Mesendoderm (in vitro differentiated cells): ENCODE measurements at regions not wholly inside any gene's neighbourhood (a gene's known extent, or its start where the extent isn't known, plus 50 kb on each side); places are given as distances from the start of the nearest gene placed in this dataset.

Source experiments
- DNase-seq: peaks from one replicate; pipeline ENCODE4 v3.0.0; 2013
- H2AK5ac ChIP-seq: 2 replicates; pipeline ENCODE4 v1.6.1; 2013; ENCODE audit warnings: low read length, inconsistent platforms
- H2BK120ac ChIP-seq: 2 replicates; pipeline ENCODE4 v1.6.1; 2013; ENCODE audit warnings: low read depth, mild to moderate bottlenecking, low read length, moderate library complexity, mixed read lengths
- H2BK15ac ChIP-seq: replicated peaks from 2 replicates; pipeline ENCODE4 v1.6.1; 2013; ENCODE audit warnings: low read depth, mild to moderate bottlenecking, moderate library complexity
- H2BK5ac ChIP-seq: 2 replicates; pipeline ENCODE4 v1.6.1; 2013; ENCODE audit warnings: low read length, inconsistent platforms
- H3K18ac ChIP-seq: 2 replicates; pipeline ENCODE4 v1.6.1; 2013; ENCODE audit warnings: mild to moderate bottlenecking, low read length, mixed read lengths
- H3K23ac ChIP-seq: one replicate; pipeline ENCODE4 v1.6.1; 2013; ENCODE audit warnings: low read length
- H3K27ac ChIP-seq: 2 replicates; pipeline ENCODE4 v1.5.1; 2013; ENCODE audit warnings: low read depth, mild to moderate bottlenecking, inconsistent platforms, low read length, moderate library complexity
- H3K27me3 ChIP-seq: 2 replicates; pipeline ENCODE4 v1.6.1; 2013; ENCODE audit warnings: low read length, control low read depth, mild to moderate bottlenecking, inconsistent platforms; ENCODE audit not compliant: insufficient read depth, poor library complexity
- H3K36me3 ChIP-seq: 2 replicates; pipeline ENCODE4 v1.6.1; 2013; ENCODE audit warnings: low read length, inconsistent platforms; ENCODE audit not compliant: control insufficient read depth, insufficient read depth
- H3K4ac ChIP-seq: one replicate; pipeline ENCODE4 v1.6.1; 2013; ENCODE audit warnings: low read depth, mild to moderate bottlenecking, low read length, moderate library complexity
- H3K4me1 ChIP-seq: 2 replicates; pipeline ENCODE4 v1.6.1; 2013; ENCODE audit warnings: low read depth, low read length, inconsistent platforms; ENCODE audit not compliant: control insufficient read depth
- H3K4me2 ChIP-seq: 2 replicates; pipeline ENCODE4 v1.6.1; 2013; ENCODE audit warnings: low read length
- H3K4me3 ChIP-seq: 2 replicates; pipeline ENCODE4 v1.5.1; 2013; ENCODE audit warnings: mild to moderate bottlenecking, low read length
- H3K56ac ChIP-seq: one replicate; pipeline ENCODE4 v1.6.1; 2013; ENCODE audit warnings: low read length
- H3K79me1 ChIP-seq: 2 replicates; pipeline ENCODE4 v1.6.1; 2013; ENCODE audit warnings: low read length, inconsistent platforms
- H3K79me2 ChIP-seq: 2 replicates; pipeline ENCODE4 v1.6.1; 2013; ENCODE audit warnings: mild to moderate bottlenecking, low read length; ENCODE audit not compliant: control insufficient read depth, insufficient read depth
- H3K9ac ChIP-seq: 2 replicates; pipeline ENCODE4 v1.6.1; 2013; ENCODE audit warnings: low read length, inconsistent platforms
- H4K5ac ChIP-seq: one replicate; pipeline ENCODE4 v1.6.1; 2013; ENCODE audit warnings: low read length
- H4K8ac ChIP-seq: one replicate; pipeline ENCODE4 v1.6.1; 2013; ENCODE audit warnings: low read depth, mild to moderate bottlenecking, control low read depth, low read length, moderate library complexity
- WGBS: extraction: QIAGEN DNeasy Blood & Tissue Kit; methylation state at CpG from one replicate; pipeline ENCODE4 v1.1.7; 2013; ENCODE audit warnings: low lambda C conversion rate, missing lambda C conversion rate; ENCODE audit not compliant: insufficient coverage; ENCODE audit errors: extremely low coverage; 5-methylcytosine and 5-hydroxymethylcytosine counted together

DNA sequence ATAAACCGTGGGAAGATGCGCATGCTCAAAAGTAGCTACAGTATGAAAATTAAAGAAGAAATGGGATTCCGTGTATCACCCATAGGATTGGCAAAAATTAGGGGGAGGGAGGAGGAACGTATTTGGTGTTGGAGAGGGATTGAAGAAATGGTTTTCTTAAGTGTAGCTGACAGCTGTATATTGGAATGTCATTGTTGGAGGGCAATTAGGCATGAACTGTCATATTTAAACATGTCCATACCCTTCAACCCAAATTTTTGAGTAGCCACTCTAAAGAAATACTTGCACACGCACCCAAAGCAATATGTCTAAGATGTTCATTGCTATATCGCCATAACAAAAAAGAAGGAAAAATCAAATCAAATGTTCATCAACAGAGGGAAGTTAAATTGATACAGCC, 144.7 kb downstream of the TLE3 start:
- no peak overlapping the region for H3K23ac ChIP-seq
- no peak overlapping the region for H3K4me3 ChIP-seq
- H3K27ac ChIP-seq: no peak overlapping the region
- H3K4me1 ChIP-seq: no peaks in the 10 kb centered on the region
- H3K79me2 ChIP-seq: no peaks in the 10 kb centered on the region
- H4K8ac ChIP-seq: no peak overlapping the region
- no peak overlapping the region for H3K9ac ChIP-seq
- H4K5ac ChIP-seq: no peak overlapping the region
- H3K4me2 ChIP-seq: no peak overlapping the region
- 100% methylated on average over 1 of the region's 6 CpGs for WGBS
- H3K36me3 ChIP-seq: no peaks in the 10 kb centered on the region
- H2BK15ac ChIP-seq: no peak overlapping the region
- H2AK5ac ChIP-seq: no peak overlapping the region
- H2BK5ac ChIP-seq: no peak overlapping the region
- H3K56ac ChIP-seq: no peak overlapping the region
- no peak overlapping the region for H2BK120ac ChIP-seq
- no peak overlapping the region for H3K4ac ChIP-seq
- no peaks in the 10 kb centered on the region for H3K27me3 ChIP-seq
- DNase-seq: no peak
- H3K79me1 ChIP-seq: no peaks in the 10 kb centered on the region
- no peak overlapping the region for H3K18ac ChIP-seq

DNA sequence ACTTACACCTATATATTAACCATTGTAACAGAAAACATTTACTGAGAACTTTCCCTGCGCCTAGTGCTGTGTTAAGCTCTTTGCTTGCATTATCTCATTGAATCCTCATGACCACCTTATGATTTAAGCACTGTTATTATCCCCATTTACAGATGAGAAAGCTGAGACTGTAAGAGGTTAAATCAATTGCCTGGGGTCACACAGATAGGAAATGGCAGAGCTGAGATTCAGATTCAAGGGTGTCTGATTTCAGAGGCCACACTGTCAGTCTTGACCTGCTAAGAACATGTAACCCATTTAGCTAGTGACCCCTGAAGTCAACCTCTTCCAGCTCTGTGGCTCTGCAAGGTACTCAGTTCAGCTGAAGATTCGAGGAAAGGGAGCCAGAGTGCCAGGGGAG, 143.9 kb downstream of the TLE3 start:
- Histone ChIP-seq H3K27ac (no peak overlapping the region), H2AK5ac (no peak overlapping the region), H3K4me1 (no peaks in the 10 kb centered on the region), H3K79me2 (no peaks in the 10 kb centered on the region), H2BK120ac (no peak overlapping the region), H3K4me2 (no peak overlapping the region), H3K56ac (no peak overlapping the region), H3K9ac (no peak overlapping the region), H3K36me3 (no peaks in the 10 kb centered on the region), H3K27me3 (no peaks in the 10 kb centered on the region), H3K4ac (no peak overlapping the region), H2BK5ac (no peak overlapping the region), H2BK15ac (no peak overlapping the region), H3K23ac (no peak overlapping the region), H3K79me1 (no peaks in the 10 kb centered on the region), H4K5ac (no peak overlapping the region), H3K18ac (no peak overlapping the region), H4K8ac (no peak overlapping the region), H3K4me3 (no peak overlapping the region)
- DNase-seq: no peak
- no CpG with 5 or more reads among the region's 2 CpGs for WGBS

DNA sequence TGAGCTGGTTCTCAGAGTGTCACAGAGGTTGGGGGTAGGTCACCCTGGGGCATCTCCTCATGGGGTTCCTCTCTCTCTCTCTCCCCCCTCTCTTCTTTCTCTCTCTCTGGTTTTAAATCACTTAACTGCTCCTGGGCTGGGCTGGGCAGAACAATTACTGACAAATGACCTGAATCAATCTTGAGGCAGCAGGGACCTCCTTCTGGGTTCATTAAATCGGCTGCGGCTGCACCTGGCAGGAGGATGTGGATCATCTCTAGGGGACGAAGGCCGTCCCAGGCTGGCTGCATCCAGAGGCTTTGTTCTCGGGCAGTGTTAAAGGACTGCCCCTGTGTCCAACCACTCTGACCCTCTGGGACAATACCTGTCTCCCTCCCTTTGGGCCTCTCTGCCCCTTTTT, 143.1 kb downstream of the TLE3 start:
- H3K27ac ChIP-seq: no peak overlapping the region
- H3K79me1 ChIP-seq: no peaks in the 10 kb centered on the region
- no CpG with 5 or more reads among the region's 5 CpGs for WGBS
- H3K4ac ChIP-seq: no peak overlapping the region
- no peak overlapping the region for H4K5ac ChIP-seq
- no peak overlapping the region for H3K9ac ChIP-seq
- no peaks in the 10 kb centered on the region for H3K79me2 ChIP-seq
- H2BK15ac ChIP-seq: no peak overlapping the region
- no peak overlapping the region for H2AK5ac ChIP-seq
- H3K36me3 ChIP-seq: no peaks in the 10 kb centered on the region
- no peaks in the 10 kb centered on the region for H3K4me1 ChIP-seq
- H3K27me3 ChIP-seq: no peaks in the 10 kb centered on the region
- H3K56ac ChIP-seq: no peak overlapping the region
- H3K4me2 ChIP-seq: no peak overlapping the region
- no peak overlapping the region for H2BK5ac ChIP-seq
- no peak overlapping the region for H4K8ac ChIP-seq
- no peak overlapping the region for H3K18ac ChIP-seq
- DNase-seq: no peak
- no peak overlapping the region for H2BK120ac ChIP-seq
- H3K23ac ChIP-seq: no peak overlapping the region
- no peak overlapping the region for H3K4me3 ChIP-seq

DNA sequence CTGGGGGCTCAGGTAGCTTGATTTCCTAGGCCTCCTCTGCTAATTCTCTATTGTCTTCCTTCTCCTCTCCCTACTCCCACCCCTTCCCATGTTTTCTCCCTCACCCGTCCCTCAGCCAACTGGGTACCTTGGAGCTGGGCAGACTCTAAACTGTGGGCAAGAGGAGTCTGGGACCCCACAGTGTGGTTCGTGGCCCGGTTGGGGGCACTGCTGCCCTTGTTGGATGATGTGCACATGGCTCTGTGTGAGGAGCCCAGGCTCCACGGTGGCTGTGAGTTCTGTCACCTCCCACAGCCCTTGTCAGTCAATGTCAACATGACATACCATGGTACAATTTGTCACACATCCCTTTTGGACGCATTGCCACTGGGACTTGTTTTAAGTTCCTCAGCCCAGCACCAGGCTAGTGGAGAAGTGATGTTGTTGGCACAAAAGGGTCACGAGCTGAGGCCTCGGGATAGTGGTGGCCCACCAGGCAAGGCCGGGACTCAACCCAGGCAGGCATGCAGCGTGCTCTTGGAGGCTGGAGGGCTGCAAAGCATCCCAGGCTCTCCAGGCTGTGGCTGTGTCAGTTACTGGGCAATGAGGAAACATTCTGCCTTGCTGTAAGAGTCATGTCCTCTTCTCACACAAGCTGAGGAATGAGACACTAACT, 142.3 kb downstream of the TLE3 start:
- no CpG with 5 or more reads among the region's 9 CpGs for WGBS
- H3K9ac ChIP-seq: no peak overlapping the region
- H3K18ac ChIP-seq: no peak overlapping the region
- no peak overlapping the region for H3K56ac ChIP-seq
- H4K8ac ChIP-seq: no peak overlapping the region
- H3K36me3 ChIP-seq: no peaks in the 10 kb centered on the region
- no peak overlapping the region for H2BK15ac ChIP-seq
- no peaks in the 10 kb centered on the region for H3K27me3 ChIP-seq
- H3K79me2 ChIP-seq: no peaks in the 10 kb centered on the region
- no peak overlapping the region for H3K27ac ChIP-seq
- no peak overlapping the region for H3K4me2 ChIP-seq
- no peaks in the 10 kb centered on the region for H3K79me1 ChIP-seq
- H2AK5ac ChIP-seq: no peak overlapping the region
- H4K5ac ChIP-seq: no peak overlapping the region
- H2BK5ac ChIP-seq: no peak overlapping the region
- H3K4ac ChIP-seq: no peak overlapping the region
- no peak for DNase-seq
- no peaks in the 10 kb centered on the region for H3K4me1 ChIP-seq
- no peak overlapping the region for H2BK120ac ChIP-seq
- H3K23ac ChIP-seq: no peak overlapping the region
- no peak overlapping the region for H3K4me3 ChIP-seq

DNA sequence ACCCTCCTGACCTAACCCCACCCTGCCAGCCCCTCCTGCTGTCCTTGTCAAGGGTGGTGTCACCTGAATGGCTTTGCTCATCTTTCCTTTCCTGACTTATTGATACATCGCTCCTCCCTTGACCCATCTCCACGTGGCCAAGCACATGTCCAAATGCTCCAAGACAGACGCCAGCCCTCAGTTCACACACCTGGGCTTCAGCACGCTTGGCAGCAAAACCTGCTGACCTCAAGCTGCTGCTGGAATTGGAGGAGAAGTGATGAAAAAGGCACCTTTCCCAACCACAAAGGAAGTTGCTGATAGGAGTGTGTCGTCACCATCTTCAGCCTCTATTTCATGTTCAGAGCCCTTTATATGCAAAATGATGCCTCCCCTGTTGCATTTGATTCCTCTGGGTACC, 141.3 kb downstream of the TLE3 start:
- no peaks in the 10 kb centered on the region for H3K4me1 ChIP-seq
- no peak for DNase-seq

DNA sequence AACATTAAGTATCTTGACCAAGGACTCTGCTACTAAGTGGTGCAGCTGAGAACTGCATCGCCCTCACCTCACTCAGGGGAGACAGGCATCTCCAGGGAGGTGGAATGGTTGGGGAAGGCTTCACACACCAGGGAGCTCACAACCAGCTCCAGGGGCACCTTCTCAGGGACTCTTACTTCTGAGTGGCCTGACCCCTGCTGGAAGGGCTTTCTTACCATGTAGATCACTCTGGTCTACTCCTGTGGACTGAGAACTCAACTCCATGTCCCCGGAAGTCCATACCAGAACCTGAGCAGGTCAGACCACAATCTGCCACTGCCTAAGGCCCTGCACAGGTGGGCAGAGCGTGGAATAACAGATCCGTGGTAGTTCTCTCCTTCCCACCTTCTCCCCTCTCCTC, 140.5 kb downstream of the TLE3 start:
- WGBS: no CpG with 5 or more reads among the region's 4 CpGs
- H3K9ac ChIP-seq: no peak overlapping the region
- H3K79me2 ChIP-seq: no peaks in the 10 kb centered on the region
- H3K4ac ChIP-seq: no peak overlapping the region
- H3K18ac ChIP-seq: no peak overlapping the region
- no peak overlapping the region for H3K23ac ChIP-seq
- no peaks in the 10 kb centered on the region for H3K4me1 ChIP-seq
- H3K27me3 ChIP-seq: no peaks in the 10 kb centered on the region
- H3K4me2 ChIP-seq: no peak overlapping the region
- no peak overlapping the region for H4K8ac ChIP-seq
- no peak overlapping the region for H2BK5ac ChIP-seq
- peak; percentile 55 for DNase-seq
- H3K56ac ChIP-seq: no peak overlapping the region
- no peak overlapping the region for H4K5ac ChIP-seq
- no peaks in the 10 kb centered on the region for H3K79me1 ChIP-seq
- no peak overlapping the region for H2AK5ac ChIP-seq
- H3K36me3 ChIP-seq: no peaks in the 10 kb centered on the region
- H3K4me3 ChIP-seq: no peak overlapping the region
- H3K27ac ChIP-seq: no peak overlapping the region
- no peak overlapping the region for H2BK15ac ChIP-seq
- H2BK120ac ChIP-seq: no peak overlapping the region

More for the DNA sequence above, 141.3 kb downstream of the TLE3 start:
- H2BK120ac ChIP-seq: no peak overlapping the region
- no peak overlapping the region for H3K18ac ChIP-seq
- no peak overlapping the region for H3K27ac ChIP-seq
- H4K5ac ChIP-seq: no peak overlapping the region
- H3K4me3 ChIP-seq: no peak overlapping the region
- no peak overlapping the region for H2AK5ac ChIP-seq
- no peaks in the 10 kb centered on the region for H3K27me3 ChIP-seq
- no peak overlapping the region for H2BK15ac ChIP-seq
- no peak overlapping the region for H4K8ac ChIP-seq
- no peak overlapping the region for H3K4ac ChIP-seq
- H3K9ac ChIP-seq: no peak overlapping the region
- H3K23ac ChIP-seq: no peak overlapping the region
- H3K4me2 ChIP-seq: no peak overlapping the region
- H3K79me2 ChIP-seq: no peaks in the 10 kb centered on the region
- H2BK5ac ChIP-seq: no peak overlapping the region
- H3K36me3 ChIP-seq: no peaks in the 10 kb centered on the region
- no peaks in the 10 kb centered on the region for H3K79me1 ChIP-seq
- WGBS: no CpG with 5 or more reads among the region's 5 CpGs
- H3K56ac ChIP-seq: no peak overlapping the region
